OCI-LY1 (cell line): ENCODE measurements at regions not wholly inside any gene's neighbourhood (a gene's known extent, or its start where the extent isn't known, plus 50 kb on each side); places are given as distances from the start of the nearest gene placed in this dataset.

Source experiments
- H2AFZ ChIP-seq: fragments of 200-600 bp; sonication (generic), shearing (Covaris generic); 2 replicates; pipeline ENCODE4 v1.6.0; 2014; ENCODE audit warnings: antibody characterized with exemption, mild to moderate bottlenecking, low read length
- H3F3A ChIP-seq: fragments of 200-600 bp; sonication (generic), shearing (Covaris generic); 2 replicates; pipeline ENCODE4 v1.6.0; 2014; ENCODE audit warnings: mild to moderate bottlenecking, antibody characterized with exemption, low read length, moderate library complexity; ENCODE audit not compliant: insufficient read depth
- H3K27ac ChIP-seq: fragments of 200-600 bp; sonication (generic); 2 replicates; pipeline ENCODE4 v1.5.1; 2014; ENCODE audit warnings: low read length, mixed run types, mild to moderate bottlenecking, low read depth; ENCODE audit not compliant: poor library complexity, severe bottlenecking
- H3K27me3 ChIP-seq: fragments of 200-600 bp; sonication (generic); 2 replicates; pipeline ENCODE4 v1.6.0; 2014; ENCODE audit warnings: antibody characterized with exemption, mild to moderate bottlenecking, low read length, moderate library complexity; ENCODE audit not compliant: insufficient read depth
- H3K36me3 ChIP-seq: fragments of 200-600 bp; sonication (generic); 2 replicates; pipeline ENCODE4 v1.6.1; 2014; ENCODE audit warnings: mild to moderate bottlenecking, antibody characterized with exemption, low read length, moderate library complexity, mixed read lengths; ENCODE audit not compliant: insufficient read depth
- H3K4me1 ChIP-seq: fragments of 200-600 bp; sonication (generic); 2 replicates; pipeline ENCODE4 v1.5.1; 2014; ENCODE audit warnings: mild to moderate bottlenecking, low read length, moderate library complexity; ENCODE audit not compliant: insufficient read depth, severe bottlenecking
- H3K4me2 ChIP-seq: fragments of 200-600 bp; sonication (generic), shearing (Covaris generic); 2 replicates; pipeline ENCODE4 v1.6.1; 2014; ENCODE audit warnings: low read length
- H3K4me3 ChIP-seq: fragments of 200-600 bp; sonication (generic); 2 replicates; pipeline ENCODE4 v1.5.1; 2014; ENCODE audit warnings: low read length, low read depth, mild to moderate bottlenecking, mixed read lengths; ENCODE audit not compliant: poor library complexity, severe bottlenecking
- H3K79me2 ChIP-seq: fragments of 200-600 bp; shearing (Covaris generic); 2 replicates; pipeline ENCODE4 v1.6.1; 2016; ENCODE audit warnings: mixed run types, low read length, mixed read lengths; ENCODE audit not compliant: insufficient read depth
- H3K9ac ChIP-seq: fragments of 200-600 bp; sonication (generic), shearing (Covaris generic); 2 replicates; pipeline ENCODE4 v1.6.1; 2014; ENCODE audit warnings: mild to moderate bottlenecking, low read length, mixed read lengths
- H3K9me2 ChIP-seq: fragments of 200-600 bp; sonication (generic), shearing (Covaris generic); 2 replicates; pipeline ENCODE4 v1.6.1; 2014; ENCODE audit warnings: low read depth, mild to moderate bottlenecking, low read length, mixed read lengths
- H3K9me3 ChIP-seq: fragments of 200-600 bp; shearing (Covaris generic); 2 replicates; pipeline ENCODE4 v1.6.1; 2014; ENCODE audit warnings: low read length, mixed read lengths
- H4K20me1 ChIP-seq: fragments of 200-600 bp; sonication (generic), shearing (Covaris generic); 2 replicates; pipeline ENCODE4 v1.6.0; 2016; ENCODE audit warnings: mild to moderate bottlenecking, low read length; ENCODE audit not compliant: insufficient read depth
- CTCF ChIP-seq: fragments of 200-600 bp; sonication (generic), shearing (Covaris generic); IDR thresholded peaks from 2 replicates; pipeline ENCODE4 v1.5.1; 2017; ENCODE audit warnings: mild to moderate bottlenecking, antibody characterized with exemption, low read length, moderate library complexity, mixed read lengths
- EZH2 ChIP-seq: fragments of 200-600 bp; sonication (generic), shearing (Covaris generic); IDR thresholded peaks from 2 replicates; pipeline ENCODE4 v1.8.0; 2017; ENCODE audit warnings: borderline replicate concordance, mixed run types, mild to moderate bottlenecking, antibody characterized with exemption, low read length, moderate library complexity, mixed read lengths

- Histone ChIP-seq H3K9ac (no peak overlapping the region), H3K36me3 (no peaks in the 10 kb centered on the region), H3K4me1 (peaks cover 34% of the 10 kb centered on the region), H4K20me1 (no peaks in the 10 kb centered on the region), H3K9me3 (no peaks in the 10 kb centered on the region), H3K79me2 (no peaks in the 10 kb centered on the region), H3K4me2 (no peak overlapping the region), H2AFZ (no peak overlapping the region), H3K4me3 (no peak overlapping the region), H3K27me3 (no peaks in the 10 kb centered on the region), H3K27ac (peak overlapping the region; percentile 78), H3F3A (no peaks in the 10 kb centered on the region), H3K9me2 (no peaks in the 10 kb centered on the region)
- TF ChIP-seq CTCF (no peak), EZH2 (no peak)
These were observed 737.9 kb downstream of the INHBA start for GRCh38 chr7:40965016-40965415.

- Histone ChIP-seq H4K20me1 (no peaks in the 10 kb centered on the region), H2AFZ (no peak overlapping the region), H3F3A (no peaks in the 10 kb centered on the region), H3K9ac (no peak overlapping the region), H3K4me1 (peaks cover 34% of the 10 kb centered on the region), H3K4me2 (no peak overlapping the region), H3K9me3 (no peaks in the 10 kb centered on the region), H3K9me2 (no peaks in the 10 kb centered on the region), H3K4me3 (no peak overlapping the region), H3K36me3 (no peaks in the 10 kb centered on the region), H3K79me2 (no peaks in the 10 kb centered on the region), H3K27me3 (no peaks in the 10 kb centered on the region), H3K27ac (peak overlapping the region; percentile 78)
- TF ChIP-seq CTCF = no peak
- TF ChIP-seq EZH2 = no peak
These were observed 738.3 kb downstream of the INHBA start for GRCh38 chr7:40964610-40965009.

- no peak overlapping the region for H3K9ac ChIP-seq
- H4K20me1 ChIP-seq = no peaks in the 10 kb centered on the region
- peaks cover 9% of the 10 kb centered on the region for H3K4me1 ChIP-seq
- H3F3A ChIP-seq = no peaks in the 10 kb centered on the region
- no peak overlapping the region for H3K4me2 ChIP-seq
- H3K9me2 ChIP-seq = no peaks in the 10 kb centered on the region
- H3K4me3 ChIP-seq = no peak overlapping the region
- TF ChIP-seq EZH2 (no peak), CTCF (no peak)
- no peaks in the 10 kb centered on the region for H3K9me3 ChIP-seq
- no peaks in the 10 kb centered on the region for H3K36me3 ChIP-seq
- no peak overlapping the region for H3K27ac ChIP-seq
- H3K27me3 ChIP-seq = no peaks in the 10 kb centered on the region
- H2AFZ ChIP-seq = no peak overlapping the region
- H3K79me2 ChIP-seq = no peaks in the 10 kb centered on the region
These were observed 742.9 kb downstream of the INHBA start for GRCh38 chr7:40959955-40960354.
